ENCODE measurements at regions not wholly inside any gene's neighbourhood (a gene's known extent, or its start where the extent isn't known, plus 50 kb on each side); places are given as distances from the start of the nearest gene placed in this dataset.
A peak's percentile ranks its signal among the peaks of the same experiment; 100 is the strongest.

GRCh38 chr2:173462892-173463840 lies 108.5 kb downstream of the CDCA7 start (continued):
- peak; percentile 81 for TF ChIP-seq CTCF (CRISPR knock-in tag; IDR thresholded peaks at IDR 0.05)
- TF ChIP-seq PAXIP1 (CRISPR knock-in tag; conservative IDR thresholded peaks at IDR 0.05), result peak; percentile 78
- TF ChIP-seq NFIC (IDR thresholded peaks at IDR 0.05; ENCODE audit: low read length), result peak; percentile 58; the same call in 1 of the 2 replicates
- peak; percentile 25; the same call in 1 of the 2 replicates for TF ChIP-seq GABPA (IDR thresholded peaks at IDR 0.05; ENCODE audit: low read depth, low read length)
- TF ChIP-seq GABPA (CRISPR knock-in tag; IDR thresholded peaks at IDR 0.05; ENCODE audit: low read depth), result 0 out of 2 replicates have a peak, but pooled peaks have one; percentile 11
- 0 out of 2 replicates have a peak, but pooled peaks have one; percentile 21 for TF ChIP-seq IRF2 (CRISPR knock-in tag; IDR thresholded peaks at IDR 0.05)
- peak; percentile 40 for TF ChIP-seq MAX (IDR thresholded peaks at IDR 0.05)
- TF ChIP-seq CC2D1A (CRISPR knock-in tag; IDR thresholded peaks at IDR 0.05), result no peak
- no peak for TF ChIP-seq ARNTL (CRISPR knock-in tag; IDR thresholded peaks at IDR 0.05)
- peak; percentile 47; the same call in 1 of the 2 replicates for TF ChIP-seq SALL1 (CRISPR knock-in tag; IDR thresholded peaks at IDR 0.05)
- peak; percentile 64; the same call in 1 of the 2 replicates for TF ChIP-seq HNF4G (IDR thresholded peaks at IDR 0.05; ENCODE audit: borderline replicate concordance, low read depth, low read length)
- TF ChIP-seq HNF4G (CRISPR knock-in tag; IDR thresholded peaks at IDR 0.05; ENCODE audit: borderline replicate concordance, low read depth), result no peak
- peak; percentile 42 for TF ChIP-seq YY1 (IDR thresholded peaks at IDR 0.05; ENCODE audit: insufficient read depth, insufficient replicate concordance, low read depth, low read length)
- TF ChIP-seq TCF7 (IDR thresholded peaks at IDR 0.05; ENCODE audit: low read depth), result peak; percentile 68; the same call in 1 of the 2 replicates
- TF ChIP-seq NR2C2 (CRISPR knock-in tag; IDR thresholded peaks at IDR 0.05; ENCODE audit: borderline replicate concordance), result peak; percentile 62; the same call in 1 of the 2 replicates
- no peak for TF ChIP-seq FOXA1 (IDR thresholded peaks at IDR 0.05)
- TF ChIP-seq FOXA1 (CRISPR knock-in tag; IDR thresholded peaks at IDR 0.05), result 0 out of 2 replicates have a peak, but pooled peaks have one; percentile 4
- TF ChIP-seq HDAC1 (CRISPR knock-in tag; IDR thresholded peaks at IDR 0.05), result peak; percentile 44; the same call in 1 of the 2 replicates
- peak; percentile 39; the same call in 1 of the 2 replicates for TF ChIP-seq ELF3 (CRISPR knock-in tag; IDR thresholded peaks at IDR 0.05)
- TF ChIP-seq ARID5B (CRISPR knock-in tag; IDR thresholded peaks at IDR 0.05), result peak; percentile 30

All from HepG2 (cell line).